K562 (cell line): ENCODE measurements at regions not wholly inside any gene's neighbourhood (a gene's known extent, or its start where the extent isn't known, plus 50 kb on each side); places are given as distances from the start of the nearest gene placed in this dataset.

Source experiments
- ATAC-seq: fragments of 200-7000 bp; cut with Tn5 transposase; 3 replicates; pipeline ENCODE4 v1.9.1; 2020; ENCODE audit warnings: moderate library complexity
- BruUV-seq: library from RNA; stranded (reverse); fragments of 400-500 nt; replicated peaks from 2 replicates; lab custom pipeline; 2021; lab: Mats Ljungman, UMichigan
- CTCF ChIA-PET: fragments of 300-600 bp; formaldehyde crosslinking; extraction: SDS; loops from one replicate; lab custom pipeline; 2021; ENCODE audit warnings: low intra/inter-chr PET ratio; lab: Yijun Ruan, JAX
- POLR2A ChIA-PET: fragments of 300-600, 350-650 bp; sonication (Branson Sonifier 250); formaldehyde crosslinking; extraction: SDS; loops from one replicate; lab custom pipeline; 2021; ENCODE audit warnings: antibody characterized with exemption, inconsistent platforms; lab: Yijun Ruan, JAX
- DNase-seq, 4 experiments: peaks; one replicate each; pipeline versions ENCODE4 v3.0.0 to v3.0.0-alpha.2; 2011 to 2018; ENCODE audit warnings: low spot score in 3 of 4, mixed read lengths in 3 of 4; ENCODE audit errors: extremely low read depth in 1 of 4
- FAIRE-seq: peaks from 2 replicates; lab custom pipeline; 2011; peaks lifted over from hg19 to GRCh38; lab: Jason Lieb, UNC
- H2AFZ ChIP-seq: 2 replicates; pipeline ENCODE4 v1.6.0; 2011; ENCODE audit warnings: low read depth, low read length, control low read depth, inconsistent platforms
- H3K27ac ChIP-seq: fragments of 200-600 bp; 3 replicates; pipeline ENCODE4 v1.8.0; 2011; ENCODE audit warnings: low read depth, mild to moderate bottlenecking, control low read depth, inconsistent platforms, low read length, moderate library complexity, mixed read lengths; ENCODE audit errors: extremely low read depth
- H3K27me3 ChIP-seq, 2 experiments: fragments of 300-600 bp in 1 of 2; 2 replicates in 1 of 2; 3 replicates in 1 of 2; pipeline versions ENCODE4 v1.6.0 to v1.8.0; 2011; ENCODE audit warnings: inconsistent platforms in 2 of 2, low read length in 2 of 2, mild to moderate bottlenecking in 1 of 2, mixed read lengths in 1 of 2, moderate library complexity in 1 of 2; ENCODE audit not compliant: control insufficient read depth in 2 of 2, insufficient read depth in 2 of 2
- H3K36me3 ChIP-seq: fragments of 300-600 bp; 3 replicates; pipeline ENCODE4 v1.8.0; 2011; ENCODE audit warnings: mild to moderate bottlenecking, low read length, inconsistent platforms; ENCODE audit not compliant: control insufficient read depth, insufficient read depth
- H3K4me1 ChIP-seq, 2 experiments: fragments of 200-600 bp in 1 of 2; replicated peaks in 1 of 2; 2 replicates in 1 of 2; 3 replicates in 1 of 2; pipeline versions ENCODE4 v1.5.1 to v1.8.0; 2011; ENCODE audit warnings: inconsistent platforms in 2 of 2, low read length in 2 of 2, mild to moderate bottlenecking in 1 of 2, mixed read lengths in 1 of 2, moderate library complexity in 1 of 2; ENCODE audit not compliant: control insufficient read depth in 2 of 2, insufficient read depth in 2 of 2
- H3K4me2 ChIP-seq: 2 replicates; pipeline ENCODE4 v1.6.1; 2011; ENCODE audit warnings: low read length, control low read depth, inconsistent platforms, mixed read lengths; ENCODE audit not compliant: insufficient read depth
- H3K4me3 ChIP-seq: fragments of 200-600 bp; sonication (generic), shearing (Covaris generic); 2 replicates; pipeline ENCODE4 v1.5.1; 2016; ENCODE audit warnings: control low read depth, inconsistent platforms
- H3K79me2 ChIP-seq: fragments of 200-600 bp; 3 replicates; pipeline ENCODE4 v1.8.0; 2011; ENCODE audit warnings: low read length, inconsistent platforms; ENCODE audit not compliant: control insufficient read depth, insufficient read depth
- H3K9ac ChIP-seq, 2 experiments: 2 replicates each; pipeline versions ENCODE4 v1.6.0 to v1.6.1; 2011; ENCODE audit warnings: low read depth in 2 of 2, low read length in 2 of 2, control low read depth in 1 of 2, inconsistent platforms in 1 of 2, mild to moderate bottlenecking in 1 of 2, mixed read lengths in 1 of 2; ENCODE audit not compliant: insufficient read depth in 1 of 2
- H3K9me1 ChIP-seq: one replicate; pipeline ENCODE4 v1.6.0; 2011; ENCODE audit warnings: inconsistent platforms, mild to moderate bottlenecking, low read length, moderate library complexity; ENCODE audit not compliant: control insufficient read depth, insufficient read depth
- H3K9me3 ChIP-seq: replicated peaks from 2 replicates; pipeline ENCODE4 v1.5.1; 2011; ENCODE audit warnings: low read depth, low read length, inconsistent platforms; ENCODE audit not compliant: control insufficient read depth, insufficient read depth
- H4K20me1 ChIP-seq: replicated peaks from 2 replicates; pipeline ENCODE4 v1.6.1; 2011; ENCODE audit warnings: low read length, inconsistent platforms, mixed read lengths; ENCODE audit not compliant: control insufficient read depth, insufficient read depth
- ARID1B ChIP-seq: fragments of 450-650 bp; IDR thresholded peaks from 2 replicates; pipeline ENCODE4 v1.6.1; 2016; ENCODE audit warnings: antibody characterized with exemption, mild to moderate bottlenecking, inconsistent platforms
- BRF1 ChIP-seq: IDR thresholded peaks from 3 replicates; pipeline ENCODE4 v1.6.1; 2011; ENCODE audit warnings: borderline replicate concordance, mild to moderate bottlenecking; ENCODE audit not compliant: insufficient read length; ENCODE audit errors: extremely low read depth
- CREM ChIP-seq: IDR thresholded peaks from 2 replicates; pipeline ENCODE4 v1.6.1; 2014; ENCODE audit warnings: antibody characterized with exemption, low read depth
- FOS ChIP-seq: IDR thresholded peaks from 3 replicates; pipeline ENCODE4 v1.6.1; 2011; ENCODE audit not compliant: insufficient read length; ENCODE audit errors: extremely low read depth
- RBM34 ChIP-seq: fragments of 200-400 bp; formaldehyde crosslinking; IDR thresholded peaks from 2 replicates; pipeline ENCODE4 v1.6.1; 2018; ENCODE audit warnings: low read length, borderline replicate concordance; ENCODE audit not compliant: insufficient read depth
- RREB1 ChIP-seq: fragments of 250-450 bp; sonication (Bioruptor Pico); IDR thresholded peaks from 2 replicates; pipeline ENCODE4 v1.4.0; 2020
- SMAD3 ChIP-seq: fragments of 450-650 bp; formaldehyde crosslinking; conservative IDR thresholded peaks from 2 replicates; pipeline ENCODE4 v1.4.0; 2020; ENCODE audit warnings: mild to moderate bottlenecking
- SP1 ChIP-seq: sonication (generic); formaldehyde crosslinking; IDR thresholded peaks from 2 replicates; pipeline ENCODE4 v1.8.1; 2022; ENCODE audit warnings: mild to moderate bottlenecking, missing genetic modification reagents
- TFAP4 ChIP-seq: sonication (generic); formaldehyde crosslinking; IDR thresholded peaks from 2 replicates; pipeline ENCODE4 v1.8.0; 2022; ENCODE audit warnings: missing genetic modification reagents, mild to moderate bottlenecking, moderate library complexity, borderline replicate concordance
- TGIF2 ChIP-seq: sonication (generic); formaldehyde crosslinking; IDR thresholded peaks from 2 replicates; pipeline ENCODE4 v1.8.1; 2022; ENCODE audit warnings: mild to moderate bottlenecking, missing genetic modification reagents, moderate library complexity
- ZNF507 ChIP-seq: conservative IDR thresholded peaks from 2 replicates; pipeline ENCODE4 v1.6.1; 2017; ENCODE audit warnings: missing genetic modification characterization, missing compliant biosample characterization
- WGBS: fragments of 100-300 bp; shearing (Covaris generic); methylation state at CpG from one replicate; pipeline ENCODE4 v1.1.6; 2016; ENCODE audit warnings: low coverage, mixed read lengths; ENCODE audit not compliant: insufficient coverage; ENCODE audit errors: missing lambda C conversion rate; 5-methylcytosine and 5-hydroxymethylcytosine counted together
- in situ Hi-C: fragments of 300-500 bp; cut with MboI; formaldehyde crosslinking; loops from 4 replicates; pipeline ENCODE4 v1.15.0; 2018; ENCODE audit warnings: inconsistent platforms, mixed read lengths
- intact Hi-C: fragments of 100-400 bp; cut with micrococcal nuclease; formaldehyde crosslinking; loops from 2 replicates; pipeline ENCODE4 v1.14.2; 2022

DNA sequence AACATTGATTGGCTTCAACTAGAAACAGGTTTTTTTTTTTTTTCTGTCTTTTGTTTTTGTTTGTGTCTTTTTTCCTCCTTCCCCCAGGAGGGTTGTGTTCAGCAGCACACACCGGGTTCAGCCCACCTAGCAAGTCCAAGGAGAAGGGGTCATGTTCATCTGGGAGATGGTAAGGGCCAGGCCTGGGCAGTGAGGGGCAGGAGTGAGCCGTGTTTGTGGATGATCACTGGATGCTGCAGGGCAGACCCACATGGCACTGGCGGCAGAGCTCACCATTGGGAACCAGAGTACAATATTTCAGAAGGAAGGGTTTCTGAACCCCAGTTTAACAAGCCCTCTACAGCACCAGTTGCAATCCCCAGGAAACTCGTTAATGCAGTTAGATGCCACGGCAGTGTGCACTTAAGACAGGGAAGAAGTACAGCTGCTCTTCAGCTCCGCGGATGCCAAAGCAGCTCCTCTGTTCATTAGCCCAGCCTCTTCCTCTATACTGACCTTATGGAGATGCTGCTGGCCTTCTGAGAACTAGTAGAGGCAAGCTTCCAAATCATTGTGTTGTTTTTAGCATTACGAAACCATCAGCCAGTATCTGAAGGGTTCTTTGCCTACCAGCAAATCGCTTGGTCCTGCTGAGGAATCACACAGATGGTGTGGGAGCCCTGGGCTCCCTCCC is 508.2 kb upstream of the WWC1 start:
- Histone ChIP-seq H3K9me1 (no peaks in the 10 kb centered on the region), H3K4me1 (no peaks in the 10 kb centered on the region), H3K4me2 (no peak overlapping the region), H3K9ac (no peak overlapping the region), H3K27ac (no peak overlapping the region), H3K4me3 (no peak overlapping the region), H3K27me3 (no peaks in the 10 kb centered on the region), H3K36me3 (no peaks in the 10 kb centered on the region), H2AFZ (no peak overlapping the region), H4K20me1 (no peaks in the 10 kb centered on the region), H3K9me3 (no peaks in the 10 kb centered on the region), H3K79me2 (no peaks in the 10 kb centered on the region)
- ChIA-PET CTCF (no interaction called here), POLR2A (no interaction called here)
- WGBS = under 1% methylated on average over 9 of the region's 9 CpGs
- DNase-seq (no peak), ATAC-seq (no peak), FAIRE-seq (no peak)
- BruUV-seq = no TSS peak
- in situ Hi-C loops = no loop called here
- TF ChIP-seq ARID1B (no peak), TFAP4 (CRISPR knock-in tag) (no peak), ZNF507 (tag) (no peak), TGIF2 (CRISPR knock-in tag) (no peak), CREM (no peak), BRF1 (no peak), FOS (no peak), RREB1 (CRISPR knock-in tag) (no peak), RBM34 (no peak), SMAD3 (CRISPR knock-in tag) (no peak), SP1 (CRISPR knock-in tag) (no peak)
- intact Hi-C loops = no loop called here
